IPS-NIHi11 (cell line): ENCODE measurements at regions not wholly inside any gene's neighbourhood (a gene's known extent, or its start where the extent isn't known, plus 50 kb on each side); places are given as distances from the start of the nearest gene placed in this dataset.
"Not testable (repeated sequence)": the region's sequence is repeated elsewhere in the genome, so short reads cannot be mapped to it uniquely, and the experiment has no call there.

ENCODE experiments used
- DNase-seq: peaks from one replicate; pipeline ENCODE4 v3.0.0; 2012; ENCODE audit warnings: mixed read lengths, low spot score

DNA sequence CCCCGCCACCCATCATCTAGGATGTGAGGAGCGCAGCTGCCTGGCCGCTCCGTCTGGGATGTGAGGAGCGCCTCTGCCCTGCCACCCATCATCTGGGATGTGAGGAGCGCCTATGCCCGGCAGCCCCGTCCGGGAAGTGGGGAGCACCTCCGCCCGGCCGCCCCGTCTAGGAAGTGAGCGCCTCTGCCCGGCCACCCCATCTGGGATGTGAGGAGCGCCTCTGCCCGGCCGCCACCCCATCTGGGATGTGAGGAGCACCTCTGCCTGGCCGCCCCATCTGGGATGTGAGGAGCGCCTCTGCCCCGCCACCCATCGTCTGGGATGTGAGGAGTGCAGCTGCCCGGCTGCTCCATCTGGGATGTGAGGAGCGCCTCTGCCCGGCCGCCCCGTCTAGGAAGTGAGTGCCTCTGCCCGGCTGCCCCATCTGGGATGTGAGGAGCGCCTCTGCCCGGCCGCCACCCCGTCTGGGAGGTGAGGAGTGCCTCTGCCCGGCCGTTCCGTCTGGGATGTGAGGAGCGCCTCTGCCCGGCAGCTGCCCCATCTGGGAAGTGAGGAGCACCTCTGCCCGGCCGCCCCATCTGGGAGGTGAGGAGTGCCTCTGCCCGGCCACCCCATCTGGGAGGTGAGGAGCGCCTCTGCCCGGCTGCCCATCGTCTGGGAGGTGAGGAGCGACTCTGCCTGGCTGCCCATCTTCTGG lies 1086.5 kb downstream of the TYW1 start:
- DNase-seq, result not testable (repeated sequence)

DNA sequence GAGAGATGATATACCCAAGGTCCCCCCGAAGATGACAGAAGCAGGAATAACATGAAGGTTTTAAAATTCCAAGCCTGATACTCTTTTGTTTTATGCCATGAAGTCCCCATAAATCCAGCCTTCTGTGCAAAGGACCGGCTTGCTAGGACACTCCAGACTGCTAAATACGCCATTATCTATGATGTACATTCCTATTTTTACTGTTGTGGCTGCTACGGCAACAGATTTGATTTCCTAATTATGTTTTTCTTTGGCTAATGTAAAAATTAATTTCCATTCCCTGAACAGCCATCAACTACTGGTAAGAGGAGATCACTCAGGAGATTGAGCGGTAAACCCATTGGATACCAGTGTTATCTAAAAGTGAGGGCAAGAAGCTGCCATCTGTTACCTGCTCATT lies 1090.8 kb downstream of the TYW1 start:
- DNase-seq, result no peak

DNA sequence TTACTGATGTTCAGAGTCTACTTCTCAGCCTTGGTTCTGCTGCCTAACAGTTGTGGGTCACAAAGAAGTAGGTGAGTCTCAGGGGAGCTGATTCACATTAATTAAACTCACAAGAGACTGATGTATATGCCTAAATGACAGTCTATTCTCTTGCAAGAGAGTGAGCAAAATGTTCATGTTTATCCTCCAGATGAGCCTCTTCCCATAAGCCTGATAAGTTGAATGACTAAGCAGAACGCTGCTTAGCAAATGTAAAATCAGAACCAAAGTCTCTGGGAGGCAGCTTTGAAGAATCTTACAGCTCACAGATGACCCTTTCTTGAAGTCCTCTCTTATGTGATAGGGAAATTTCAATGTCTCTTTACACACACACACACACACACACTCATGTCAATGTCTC lies 1092.2 kb downstream of the TYW1 start:
- DNase-seq, result no peak

DNA sequence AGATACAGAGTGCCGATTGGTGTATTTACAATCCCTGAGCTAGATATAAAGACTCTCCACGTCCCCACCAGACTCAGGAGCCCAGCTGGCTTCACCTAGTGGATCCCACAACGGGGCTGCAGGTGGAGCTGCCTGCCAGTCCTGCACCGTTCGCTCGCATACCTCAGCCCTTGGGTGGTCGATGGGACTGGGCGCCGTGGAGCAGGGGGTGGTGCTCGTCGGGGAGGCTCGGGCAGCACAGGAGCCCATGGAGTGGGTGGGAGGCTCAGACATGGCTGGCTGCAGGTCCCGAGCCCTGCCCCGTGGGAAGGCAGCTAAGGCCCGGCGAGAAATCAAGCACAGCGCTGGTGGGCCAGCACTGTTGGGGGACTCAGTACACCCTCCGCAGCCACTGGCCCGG lies 1093.6 kb downstream of the TYW1 start:
- not testable (repeated sequence) for DNase-seq

DNA sequence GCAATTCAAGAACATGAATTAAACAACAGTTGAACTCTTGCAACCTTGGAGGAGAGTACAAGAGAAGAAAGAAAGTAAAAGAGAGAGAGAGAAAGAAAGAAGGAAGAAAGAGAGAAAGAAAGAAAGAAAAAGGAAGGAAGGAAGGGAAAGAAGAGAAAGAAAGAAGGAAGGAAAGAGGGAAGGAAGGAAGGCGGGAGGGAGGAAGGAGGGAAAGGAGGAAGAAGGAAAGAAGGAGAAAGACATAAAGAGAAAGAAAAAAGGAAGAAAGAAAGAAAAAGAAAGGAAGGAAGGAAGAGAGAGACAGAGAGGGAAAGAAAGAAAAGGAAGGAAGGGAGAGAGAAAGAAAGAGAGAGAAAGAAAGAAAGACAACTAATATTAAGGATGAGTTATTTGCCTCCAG lies 1106.7 kb downstream of the TYW1 start:
- no peak for DNase-seq

DNA sequence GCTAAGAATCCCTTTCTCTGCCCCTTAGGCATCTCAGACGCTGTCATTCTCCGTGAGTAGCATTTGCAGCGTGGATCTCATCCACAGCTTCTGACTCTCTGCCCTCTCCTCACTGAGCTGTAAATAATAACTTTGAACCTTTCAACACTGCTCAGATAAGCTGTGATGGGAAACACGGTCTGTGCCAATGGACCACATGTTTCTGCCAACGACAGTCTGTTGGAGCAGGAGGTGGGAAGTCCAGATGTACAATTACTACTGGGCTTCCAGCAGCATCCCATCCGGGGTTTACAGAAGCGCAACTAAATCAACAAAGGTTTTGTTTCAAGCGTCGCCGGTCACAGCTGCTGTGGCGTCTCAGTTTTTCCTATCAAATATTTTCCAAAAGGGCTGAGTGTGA lies 1110.6 kb downstream of the TYW1 start:
- no peak for DNase-seq

DNA sequence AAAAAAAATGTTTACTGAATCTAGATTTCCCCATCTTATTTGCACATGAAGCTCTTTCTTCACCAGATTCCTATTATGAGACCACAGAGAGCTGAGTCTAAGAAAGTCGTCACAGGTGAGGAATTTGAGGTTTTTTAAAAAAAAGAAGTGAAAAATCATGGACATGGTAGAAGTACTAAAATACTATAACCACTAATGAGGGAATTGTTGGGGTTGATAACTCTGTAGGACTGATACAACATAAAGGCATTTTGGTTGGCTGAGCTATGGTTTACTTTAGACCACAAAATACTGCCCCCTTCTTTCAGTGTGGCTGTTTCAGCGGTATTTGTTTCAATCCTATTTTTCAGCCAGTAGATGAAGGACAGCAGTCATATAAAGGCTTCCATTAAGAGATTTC lies 1111.3 kb downstream of the TYW1 start:
- DNase-seq, result no peak

DNA sequence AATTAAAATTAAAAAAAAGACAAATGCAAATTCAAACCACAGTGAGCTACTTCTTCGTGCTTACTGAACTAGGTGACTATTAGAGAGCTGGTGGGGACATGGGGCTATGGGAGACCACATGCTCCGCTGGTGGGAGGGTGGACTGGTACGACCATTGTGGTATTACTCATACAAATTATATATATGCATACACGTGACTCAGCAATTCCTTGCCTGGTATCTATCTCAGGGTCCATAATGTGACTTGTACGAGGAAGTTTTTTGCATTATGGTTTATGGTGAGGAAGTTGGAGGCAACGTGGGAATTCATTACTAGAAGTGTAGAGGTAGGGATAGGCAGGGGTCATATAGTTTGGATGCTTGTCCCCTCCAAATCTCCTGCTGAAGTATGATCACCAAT lies 1112.7 kb downstream of the TYW1 start:
- DNase-seq, result no peak

DNA sequence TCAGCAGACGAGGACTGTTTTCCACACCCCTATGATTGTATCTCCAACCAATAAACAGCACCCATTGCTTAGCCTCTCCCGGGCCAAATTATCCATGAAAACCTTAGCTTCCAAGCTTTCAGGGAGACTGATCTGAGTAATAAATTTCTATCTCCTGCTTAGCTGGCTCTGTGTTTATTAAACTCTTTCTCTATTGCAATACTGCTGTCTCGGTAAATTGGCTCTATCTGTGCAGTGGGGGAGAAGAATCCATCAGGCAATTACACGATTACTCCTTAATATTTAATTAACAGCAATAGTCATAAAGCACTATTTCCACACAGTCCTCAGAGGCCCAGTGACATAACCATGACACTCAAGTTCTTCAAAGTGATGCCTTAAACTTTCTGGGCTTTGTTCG lies 1122.8 kb downstream of the TYW1 start:
- no peak for DNase-seq

DNA sequence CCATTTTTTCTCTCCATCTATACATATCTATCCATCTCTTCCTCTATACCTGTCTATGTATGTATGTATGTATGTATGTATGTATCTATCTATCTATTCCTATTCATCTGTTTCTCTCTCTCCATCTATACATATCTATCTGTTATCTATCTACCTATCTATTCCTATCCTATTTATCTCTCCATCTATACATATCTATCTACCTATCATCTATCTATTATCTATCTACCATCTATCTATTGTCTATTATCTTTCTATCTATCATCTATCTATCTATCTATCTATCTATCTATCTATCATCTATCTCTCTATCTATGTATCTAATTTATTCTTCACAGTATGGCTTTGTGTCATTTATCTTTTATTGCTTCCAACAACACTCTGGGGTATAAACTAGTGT lies 1124.4 kb downstream of the TYW1 start:
- DNase-seq, result no peak

DNA sequence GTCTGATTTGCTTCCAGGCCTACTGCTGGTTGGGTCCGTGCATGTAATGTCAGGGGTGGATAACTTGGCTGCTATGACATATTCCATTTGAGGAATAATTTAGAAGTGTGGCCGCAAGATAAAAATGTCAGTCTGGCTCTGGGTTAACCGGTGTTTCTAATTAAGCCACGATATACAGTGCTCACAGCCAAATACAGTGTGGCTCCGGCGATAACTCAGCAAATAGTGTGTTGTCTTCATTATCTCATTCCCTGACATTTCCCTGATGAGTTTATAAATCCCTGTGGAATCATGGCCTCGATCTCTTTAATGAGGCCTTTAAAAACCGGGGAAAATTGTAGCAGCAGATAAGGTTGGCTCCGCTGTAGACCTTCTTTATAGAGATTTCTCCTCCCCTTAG lies 1125.0 kb downstream of the TYW1 start:
- no peak for DNase-seq

DNA sequence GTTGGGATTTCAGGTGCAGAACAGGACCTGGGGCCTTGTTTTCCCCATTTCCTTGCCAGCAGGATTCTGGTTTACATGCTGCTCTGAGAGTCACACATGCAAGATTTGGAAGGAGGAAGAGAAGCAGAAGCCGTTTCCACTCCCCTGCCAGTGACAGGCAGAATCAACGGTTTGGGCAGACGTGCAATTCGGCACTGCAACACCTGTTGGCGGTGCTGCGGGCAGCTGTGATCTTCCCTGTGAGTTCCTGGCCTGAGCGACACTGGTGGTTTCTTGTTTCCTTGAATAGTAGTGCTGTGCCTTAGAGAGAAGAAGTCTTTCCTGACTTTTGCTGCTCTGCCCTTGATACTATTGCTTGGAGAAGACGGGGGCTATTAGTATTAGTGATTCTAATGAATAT lies 1126.2 kb downstream of the TYW1 start:
- no peak for DNase-seq

DNA sequence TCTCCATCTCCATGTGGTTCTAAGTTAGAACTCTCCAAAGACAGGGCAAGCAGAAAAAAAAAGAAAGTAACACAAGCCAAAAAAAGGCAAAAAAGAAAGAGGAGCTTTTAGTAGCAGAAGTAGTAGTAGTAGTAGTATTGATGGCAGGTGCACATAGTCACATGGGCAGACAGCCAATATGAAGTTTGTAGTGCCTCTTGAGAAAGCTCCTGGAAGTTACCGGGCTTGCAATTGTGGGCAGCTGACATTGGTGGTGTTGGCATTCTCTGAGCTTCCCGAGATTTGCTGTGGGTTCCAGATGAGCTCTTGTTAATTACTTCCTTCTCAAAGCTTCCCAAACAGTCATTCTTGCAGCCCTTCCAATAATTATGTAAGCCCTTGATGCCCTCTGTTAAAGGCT lies 1128.5 kb downstream of the TYW1 start:
- DNase-seq, result no peak

DNA sequence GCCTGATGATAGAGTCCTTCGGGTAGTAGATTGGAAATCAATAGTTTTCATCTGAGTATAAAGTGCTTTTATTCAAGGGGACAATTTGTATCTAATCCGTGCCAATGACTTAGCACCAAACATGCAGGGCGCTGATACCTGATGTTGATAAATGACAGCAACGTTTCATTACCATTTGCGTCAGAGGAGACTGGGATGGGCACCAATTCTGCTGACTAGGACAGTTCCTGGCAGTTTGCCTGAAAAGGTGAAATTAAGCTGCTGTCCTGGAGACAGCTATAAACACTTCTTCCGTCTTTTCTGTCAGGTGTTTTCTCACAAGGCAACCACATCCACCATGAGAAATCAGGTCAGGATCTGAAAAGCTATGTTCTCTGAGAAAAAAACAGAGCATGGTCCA lies 1136.4 kb downstream of the TYW1 start:
- no peak for DNase-seq

DNA sequence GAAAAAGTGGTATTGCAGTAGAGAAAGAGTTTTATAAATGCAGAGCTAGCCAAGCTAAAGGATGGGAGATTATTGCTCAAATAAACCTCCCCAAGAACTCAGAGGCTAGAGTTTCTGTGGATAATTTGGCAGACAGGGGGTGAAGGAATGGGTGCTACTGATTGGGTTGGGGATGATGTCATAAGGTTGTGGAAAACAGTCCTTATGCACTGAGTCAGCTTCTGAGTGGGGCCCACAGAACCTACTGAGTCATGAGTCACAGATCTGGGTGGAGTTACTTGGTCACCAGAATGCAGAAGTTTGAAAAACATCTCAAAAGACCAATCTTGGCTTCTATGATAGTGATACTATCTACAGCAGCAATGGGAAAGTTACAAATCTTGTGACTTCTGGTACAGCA lies 1146.7 kb downstream of the TYW1 start:
- DNase-seq, result no peak

DNA sequence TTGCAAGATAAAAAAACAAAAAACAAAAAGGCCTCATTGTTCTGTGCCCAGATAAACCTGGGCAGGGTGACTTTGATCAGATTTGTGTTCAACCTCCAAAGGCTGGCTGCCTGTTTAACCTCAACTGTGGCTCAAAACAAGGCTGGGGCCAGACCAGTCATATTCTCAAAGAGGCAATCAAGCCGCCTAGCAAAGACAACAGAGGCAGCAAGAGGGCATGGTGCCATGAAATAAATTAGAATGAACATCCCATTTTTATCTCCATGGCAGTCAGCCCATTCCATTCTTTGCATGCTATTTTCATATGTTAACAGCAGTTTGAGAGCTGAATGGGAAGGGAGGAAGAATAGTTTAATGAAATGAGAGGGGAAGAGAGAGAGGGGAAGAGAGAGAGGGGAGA lies 1150.3 kb downstream of the TYW1 start:
- no peak for DNase-seq

DNA sequence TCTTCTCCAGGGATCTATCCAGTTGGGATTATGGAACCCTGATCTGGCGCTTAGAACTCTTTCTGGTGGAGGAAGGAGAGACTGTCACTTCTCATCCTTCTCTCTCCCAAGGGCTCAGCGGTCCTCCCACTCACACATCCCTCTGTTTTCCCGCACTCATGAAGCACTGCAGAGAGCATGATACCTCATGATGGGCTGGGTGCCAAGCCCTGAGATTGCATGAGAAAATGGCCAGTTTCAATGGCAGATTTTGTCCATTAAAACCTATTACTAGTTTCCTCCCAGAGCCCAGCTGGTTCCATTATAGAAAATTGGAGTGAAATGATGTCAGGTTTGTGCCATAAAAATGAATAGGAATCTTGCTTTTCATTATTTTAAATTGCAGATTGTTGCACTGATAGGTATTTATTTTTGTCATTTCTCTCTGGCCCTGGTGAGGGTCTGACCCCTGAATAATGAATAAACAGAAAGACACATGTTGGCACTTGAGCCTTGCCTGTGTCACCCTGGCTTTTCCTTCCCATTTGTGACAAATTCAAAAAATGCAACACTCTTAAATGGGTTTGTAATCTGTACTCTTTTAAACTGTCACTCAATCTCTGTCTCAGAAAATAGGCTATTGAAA lies 1151.1 kb downstream of the TYW1 start:
- no peak for DNase-seq

DNA sequence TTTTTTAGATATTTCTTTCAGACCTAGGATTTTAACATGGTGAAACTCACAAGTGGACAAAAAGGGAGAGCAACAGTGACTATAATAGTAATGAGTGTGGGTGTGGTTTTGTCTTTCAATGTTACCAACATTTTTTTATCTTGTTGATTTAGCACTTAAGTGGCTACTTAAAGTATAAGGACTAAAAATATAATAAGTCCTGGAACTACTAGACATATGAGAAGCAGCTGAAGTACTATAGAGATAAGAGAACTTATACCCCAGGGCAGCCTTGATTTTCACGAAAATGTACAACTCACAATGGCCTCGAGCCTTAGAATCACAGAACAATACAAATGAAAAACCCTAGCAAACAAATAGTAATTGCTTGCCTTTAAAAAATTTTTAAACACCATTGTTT lies 1151.8 kb downstream of the TYW1 start:
- DNase-seq, result no peak

DNA sequence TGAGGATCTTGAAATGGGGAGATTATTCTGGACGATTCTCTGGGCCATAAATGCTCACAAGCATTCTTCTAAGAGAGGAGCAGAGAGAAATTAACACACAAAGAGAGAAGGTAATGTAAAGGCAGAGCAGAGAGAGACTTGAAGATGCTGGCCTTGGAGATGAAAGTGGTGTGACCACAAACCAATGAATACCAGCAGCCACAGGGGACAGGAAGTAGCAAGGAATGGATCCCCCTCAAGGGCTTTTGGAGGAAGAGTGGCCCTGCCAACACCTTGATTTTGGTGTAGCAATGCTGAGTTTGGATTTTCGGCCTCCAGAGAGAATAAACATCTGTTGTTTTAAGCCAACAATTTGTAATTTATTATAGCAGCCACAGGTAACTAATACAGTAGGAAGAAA lies 1155.6 kb downstream of the TYW1 start:
- no peak for DNase-seq

DNA sequence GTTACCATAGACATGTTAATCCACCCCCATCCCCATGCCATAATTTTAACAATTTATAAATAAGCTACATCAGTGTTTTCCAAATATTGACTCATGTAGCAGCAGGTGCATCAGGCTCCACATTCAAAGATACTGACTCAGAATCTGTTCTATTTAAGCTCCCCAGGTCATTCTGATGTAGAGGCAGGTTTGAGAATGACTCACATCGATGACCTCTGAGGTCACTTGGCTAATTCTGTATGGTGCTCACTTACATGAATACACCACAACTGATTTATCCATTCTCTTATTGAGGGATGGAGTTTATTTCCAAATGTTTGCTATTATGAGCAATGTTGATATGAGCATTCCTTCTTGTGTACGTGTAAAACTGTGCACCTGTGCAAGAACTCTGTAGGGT lies 1159.0 kb downstream of the TYW1 start:
- no peak for DNase-seq

DNA sequence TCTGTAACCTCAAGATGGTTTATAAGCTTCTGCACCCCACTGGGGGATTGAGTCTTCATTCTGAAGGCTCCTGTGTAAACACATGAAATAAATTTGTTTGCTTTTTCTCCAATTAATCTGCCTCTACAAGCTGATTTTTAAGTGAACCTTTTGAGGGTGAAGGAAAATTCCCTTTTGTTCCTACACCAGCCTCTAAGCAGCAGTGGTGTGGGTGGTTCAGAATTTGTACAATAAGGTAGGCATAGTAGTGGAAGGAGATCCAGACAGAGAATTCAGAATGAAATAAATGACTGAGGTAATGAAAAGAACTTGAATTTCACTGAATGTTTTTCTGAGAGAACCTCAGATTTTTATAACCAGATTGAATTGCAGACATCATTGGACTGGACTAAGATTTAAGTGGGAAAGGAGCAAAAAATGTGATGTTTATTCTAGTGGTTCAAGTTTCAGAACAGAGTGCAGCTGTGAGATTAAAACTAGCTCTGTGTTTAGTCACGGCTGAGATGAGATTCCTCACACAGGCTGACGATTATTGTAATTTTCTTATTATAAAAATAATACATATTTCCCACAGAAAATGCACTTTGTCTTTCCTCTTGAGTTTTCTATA lies 1162.2 kb downstream of the TYW1 start:
- no peak for DNase-seq

DNA sequence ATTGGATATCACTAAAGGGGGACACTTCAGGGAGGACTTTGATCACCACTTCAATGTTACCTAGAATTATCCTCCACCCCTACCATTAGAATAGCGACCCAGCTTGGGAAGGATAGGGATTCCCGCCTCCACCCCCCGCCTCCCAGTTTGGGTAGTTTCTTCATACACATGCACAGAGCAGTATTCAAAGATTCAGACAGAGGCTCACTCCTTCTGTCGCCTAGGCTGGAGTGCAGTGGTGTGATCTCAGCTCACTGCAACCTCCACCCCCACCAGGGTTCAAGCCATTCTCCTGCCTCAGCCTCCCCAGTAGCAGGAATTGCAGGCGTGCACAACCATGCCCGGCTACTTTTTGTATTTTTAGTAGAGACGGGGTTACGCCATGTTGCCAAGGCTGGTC lies 1166.1 kb downstream of the TYW1 start:
- no peak for DNase-seq

DNA sequence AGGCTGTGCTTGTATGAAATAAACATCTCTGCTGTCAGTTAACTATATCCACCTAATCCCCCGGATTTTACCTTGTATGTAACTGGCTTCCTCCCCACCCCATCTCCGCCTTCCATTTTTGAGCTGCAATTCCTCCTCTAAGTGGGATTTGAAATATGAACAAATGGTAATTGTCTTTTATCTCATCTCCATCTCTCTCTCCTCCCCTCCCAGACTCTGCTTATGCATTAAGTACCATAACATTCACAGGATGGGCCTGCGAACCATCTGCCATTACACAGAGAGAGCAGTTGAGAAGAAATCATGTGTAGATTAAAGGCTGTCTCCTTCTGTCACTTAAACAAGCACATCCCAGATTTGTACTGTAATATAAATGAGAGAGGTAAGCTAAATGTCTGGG lies 1169.9 kb downstream of the TYW1 start:
- no peak for DNase-seq

DNA sequence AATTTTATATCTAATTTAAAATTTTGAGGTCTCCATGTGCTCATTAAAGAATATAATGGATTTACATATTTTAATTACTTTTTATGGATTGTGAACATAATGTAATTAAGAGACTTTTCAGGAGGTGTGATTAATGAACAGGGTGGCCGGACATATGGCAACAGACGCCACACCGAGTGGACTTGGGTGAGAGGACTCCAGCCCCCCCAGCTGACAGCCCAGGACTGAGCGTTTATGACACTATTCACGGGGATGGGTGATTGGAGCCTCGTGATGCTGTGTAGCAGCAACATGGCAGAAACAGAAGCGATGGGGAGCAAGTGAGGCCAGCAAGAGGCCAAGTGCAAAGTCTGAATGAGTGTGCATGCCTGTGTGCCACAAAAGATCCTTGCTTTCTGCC lies 1176.9 kb downstream of the TYW1 start:
- DNase-seq, result no peak
